SK-N-SH treated with all-trans-retinoic acid at 6 μM for 48 hours (cell line): ENCODE measurements at regions not wholly inside any gene's neighbourhood (a gene's known extent, or its start where the extent isn't known, plus 50 kb on each side); places are given as distances from the start of the nearest gene placed in this dataset.

Experiments
- ARNTL ChIP-seq: fragments of 450-650 bp; formaldehyde crosslinking; IDR thresholded peaks from 2 replicates; pipeline ENCODE4 v1.5.0; 2020; ENCODE audit warnings: low read depth, mild to moderate bottlenecking, moderate library complexity, borderline replicate concordance
- CSDC2 ChIP-seq: fragments of 250-450 bp; sonication (Bioruptor Pico); IDR thresholded peaks from 2 replicates; pipeline ENCODE4 v1.5.0; 2020; ENCODE audit warnings: mild to moderate bottlenecking, moderate library complexity
- CSRNP3 ChIP-seq: fragments of 250-450 bp; sonication (Bioruptor Pico); IDR thresholded peaks from 2 replicates; pipeline ENCODE4 v1.5.1; 2021; ENCODE audit warnings: mild to moderate bottlenecking, moderate library complexity
- GLIS3 ChIP-seq: fragments of 250-450 bp; sonication (Bioruptor Pico); IDR thresholded peaks from 2 replicates; pipeline ENCODE4 v1.5.0; 2020; ENCODE audit warnings: mild to moderate bottlenecking, moderate library complexity
- OSR1 ChIP-seq: fragments of 250-450 bp; sonication (Bioruptor Pico); IDR thresholded peaks from 2 replicates; pipeline ENCODE4 v1.8.0; 2022; ENCODE audit warnings: moderate library complexity, mild to moderate bottlenecking, inconsistent platforms
- PATZ1 ChIP-seq: fragments of 250-450 bp; sonication (Bioruptor Pico); IDR thresholded peaks from 2 replicates; pipeline ENCODE4 v1.8.0; 2020; ENCODE audit warnings: mild to moderate bottlenecking, moderate library complexity, borderline replicate concordance
- RARB ChIP-seq: fragments of 250-450 bp; sonication (Bioruptor Pico); IDR thresholded peaks from 2 replicates; pipeline ENCODE4 v1.8.0; 2021; ENCODE audit warnings: mild to moderate bottlenecking, moderate library complexity
- ZFP3 ChIP-seq: fragments of 250-450 bp; sonication (Bioruptor Pico); IDR thresholded peaks from 2 replicates; pipeline ENCODE4 v1.5.0; 2020; ENCODE audit warnings: mild to moderate bottlenecking, moderate library complexity
- TF ChIP-seq, protein P1 (sequence below): fragments of 250-450 bp; sonication (Bioruptor Pico); IDR thresholded peaks from 2 replicates; pipeline ENCODE4 v1.5.0; 2020; ENCODE audit warnings: mild to moderate bottlenecking, moderate library complexity
- TF ChIP-seq, protein P2 (sequence below): fragments of 250-450 bp; sonication (Bioruptor Pico); IDR thresholded peaks from 2 replicates; pipeline ENCODE4 v1.8.0; 2021; ENCODE audit warnings: low read depth, mild to moderate bottlenecking, moderate library complexity, borderline replicate concordance

- no peak for TF ChIP-seq PATZ1 (CRISPR knock-in tag)
- TF ChIP-seq, protein P1, sequence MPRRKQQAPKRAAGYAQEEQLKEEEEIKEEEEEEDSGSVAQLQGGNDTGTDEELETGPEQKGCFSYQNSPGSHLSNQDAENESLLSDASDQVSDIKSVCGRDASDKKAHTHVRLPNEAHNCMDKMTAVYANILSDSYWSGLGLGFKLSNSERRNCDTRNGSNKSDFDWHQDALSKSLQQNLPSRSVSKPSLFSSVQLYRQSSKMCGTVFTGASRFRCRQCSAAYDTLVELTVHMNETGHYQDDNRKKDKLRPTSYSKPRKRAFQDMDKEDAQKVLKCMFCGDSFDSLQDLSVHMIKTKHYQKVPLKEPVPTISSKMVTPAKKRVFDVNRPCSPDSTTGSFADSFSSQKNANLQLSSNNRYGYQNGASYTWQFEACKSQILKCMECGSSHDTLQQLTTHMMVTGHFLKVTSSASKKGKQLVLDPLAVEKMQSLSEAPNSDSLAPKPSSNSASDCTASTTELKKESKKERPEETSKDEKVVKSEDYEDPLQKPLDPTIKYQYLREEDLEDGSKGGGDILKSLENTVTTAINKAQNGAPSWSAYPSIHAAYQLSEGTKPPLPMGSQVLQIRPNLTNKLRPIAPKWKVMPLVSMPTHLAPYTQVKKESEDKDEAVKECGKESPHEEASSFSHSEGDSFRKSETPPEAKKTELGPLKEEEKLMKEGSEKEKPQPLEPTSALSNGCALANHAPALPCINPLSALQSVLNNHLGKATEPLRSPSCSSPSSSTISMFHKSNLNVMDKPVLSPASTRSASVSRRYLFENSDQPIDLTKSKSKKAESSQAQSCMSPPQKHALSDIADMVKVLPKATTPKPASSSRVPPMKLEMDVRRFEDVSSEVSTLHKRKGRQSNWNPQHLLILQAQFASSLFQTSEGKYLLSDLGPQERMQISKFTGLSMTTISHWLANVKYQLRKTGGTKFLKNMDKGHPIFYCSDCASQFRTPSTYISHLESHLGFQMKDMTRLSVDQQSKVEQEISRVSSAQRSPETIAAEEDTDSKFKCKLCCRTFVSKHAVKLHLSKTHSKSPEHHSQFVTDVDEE (CRISPR knock-in tag): no peak
- TF ChIP-seq ARNTL (CRISPR knock-in tag): no peak
- no peak for TF ChIP-seq ZFP3 (CRISPR knock-in tag)
- no peak for TF ChIP-seq CSDC2
- TF ChIP-seq, protein P2, sequence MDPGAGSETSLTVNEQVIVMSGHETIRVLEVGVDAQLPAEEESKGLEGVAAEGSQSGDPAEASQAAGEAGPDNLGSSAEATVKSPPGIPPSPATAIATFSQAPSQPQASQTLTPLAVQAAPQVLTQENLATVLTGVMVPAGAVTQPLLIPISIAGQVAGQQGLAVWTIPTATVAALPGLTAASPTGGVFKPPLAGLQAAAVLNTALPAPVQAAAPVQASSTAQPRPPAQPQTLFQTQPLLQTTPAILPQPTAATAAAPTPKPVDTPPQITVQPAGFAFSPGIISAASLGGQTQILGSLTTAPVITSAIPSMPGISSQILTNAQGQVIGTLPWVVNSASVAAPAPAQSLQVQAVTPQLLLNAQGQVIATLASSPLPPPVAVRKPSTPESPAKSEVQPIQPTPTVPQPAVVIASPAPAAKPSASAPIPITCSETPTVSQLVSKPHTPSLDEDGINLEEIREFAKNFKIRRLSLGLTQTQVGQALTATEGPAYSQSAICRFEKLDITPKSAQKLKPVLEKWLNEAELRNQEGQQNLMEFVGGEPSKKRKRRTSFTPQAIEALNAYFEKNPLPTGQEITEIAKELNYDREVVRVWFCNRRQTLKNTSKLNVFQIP (CRISPR knock-in tag): no peak
- TF ChIP-seq RARB: no peak
- no peak for TF ChIP-seq OSR1 (CRISPR knock-in tag)
- TF ChIP-seq GLIS3: no peak
- TF ChIP-seq CSRNP3: no peak
These were observed 129.5 kb upstream of the ACP3 start for GRCh38 chr3:132187746-132188145.
